ENCODE measurements at regions not wholly inside any gene's neighbourhood (a gene's known extent, or its start where the extent isn't known, plus 50 kb on each side); places are given as distances from the start of the nearest gene placed in this dataset.
"Not testable (repeated sequence)": the region's sequence is repeated elsewhere in the genome, so short reads cannot be mapped to it uniquely, and the experiment has no call there.

- no peak for DNase-seq
Measured at GRCh38 chr22:48429446-48430020, 1398.1 kb downstream of the BRD1 start.

GRCh38 chr22:48428631-48429371 lies 1398.9 kb downstream of the BRD1 start:
- no peak for DNase-seq

GRCh38 chr22:48427731-48428211 lies 1399.9 kb downstream of the BRD1 start:
- DNase-seq, result no peak

GRCh38 chr22:48426466-48427380 lies 1401.0 kb downstream of the BRD1 start:
- DNase-seq, result no peak

- DNase-seq, result no peak
Measured at GRCh38 chr22:48425641-48426040, 1402.0 kb downstream of the BRD1 start.

GRCh38 chr22:48425091-48425506 lies 1402.6 kb downstream of the BRD1 start:
- DNase-seq, result no peak

- DNase-seq, result no peak
Measured at GRCh38 chr22:48424661-48425060, 1403.0 kb downstream of the BRD1 start.

GRCh38 chr22:48424201-48424627 lies 1403.5 kb downstream of the BRD1 start:
- DNase-seq, result no peak

- DNase-seq, result peak; percentile 2
Measured at GRCh38 chr22:48423481-48423911, 1404.2 kb downstream of the BRD1 start.

GRCh38 chr22:48422900-48423480 lies 1404.7 kb downstream of the BRD1 start:
- no peak for DNase-seq

GRCh38 chr22:48418831-48419230 lies 1408.8 kb downstream of the BRD1 start:
- no peak for DNase-seq

- DNase-seq, result no peak
Measured at GRCh38 chr22:48417225-48418070, 1410.2 kb downstream of the BRD1 start.

- DNase-seq, result no peak
Measured at GRCh38 chr22:48416396-48417224, 1411.1 kb downstream of the BRD1 start.

GRCh38 chr22:48415520-48415919 lies 1412.2 kb downstream of the BRD1 start:
- DNase-seq, result no peak

- no peak for DNase-seq
Measured at GRCh38 chr22:48414651-48415050, 1413.0 kb downstream of the BRD1 start.

GRCh38 chr22:48412931-48413330 lies 1414.7 kb downstream of the BRD1 start:
- not testable (repeated sequence) for DNase-seq

GRCh38 chr22:48410536-48410935 lies 1417.1 kb downstream of the BRD1 start:
- no peak for DNase-seq

- peak; percentile 7 for DNase-seq
Measured at GRCh38 chr22:48407256-48407955, 1420.3 kb downstream of the BRD1 start.

- DNase-seq, result no peak
Measured at GRCh38 chr22:48406161-48406560, 1421.5 kb downstream of the BRD1 start.

- DNase-seq, result no peak
Measured at GRCh38 chr22:48405741-48406140, 1421.9 kb downstream of the BRD1 start.
